IMR-90 (cell line): ENCODE measurements at regions not wholly inside any gene's neighbourhood (a gene's known extent, or its start where the extent isn't known, plus 50 kb on each side); places are given as distances from the start of the nearest gene placed in this dataset.

Experiments used
- ATAC-seq: fragments of 200-7000 bp; cut with Tn5 transposase; 2 replicates; pipeline ENCODE4 v1.9.1; 2020; ENCODE audit warnings: low read depth, mild to moderate bottlenecking, moderate library complexity
- BruUV-seq: library from RNA; stranded (reverse); fragments of 400-500 nt; replicated peaks from 2 replicates; lab custom pipeline; 2021; lab: Mats Ljungman, UMichigan
- CTCF ChIA-PET: fragments of 300-600 bp; formaldehyde crosslinking; extraction: SDS; loops from one replicate; lab custom pipeline; 2021; ENCODE audit warnings: antibody characterized with exemption; lab: Yijun Ruan, JAX
- POLR2A ChIA-PET: fragments of 300-600 bp; sonication (Branson Sonifier 250); formaldehyde crosslinking; loops from one replicate; lab custom pipeline; 2022; ENCODE audit warnings: antibody characterized with exemption; ENCODE audit not compliant: unreplicated experiment; lab: Charles Lee
- DNase-seq: peaks from one replicate; pipeline ENCODE4 v3.0.0; 2013
- H2AFZ ChIP-seq: replicated peaks from 2 replicates; pipeline ENCODE3; 2013; ENCODE audit warnings: low read length, mild to moderate bottlenecking; ENCODE audit not compliant: poor library complexity
- H2AK5ac ChIP-seq: 2 replicates; pipeline ENCODE4 v1.6.1; 2013; ENCODE audit warnings: low read depth, low read length, inconsistent platforms
- H2AK9ac ChIP-seq: replicated peaks from 2 replicates; pipeline ENCODE3; 2013; ENCODE audit warnings: mild to moderate bottlenecking, low read depth, low read length, moderate library complexity; ENCODE audit not compliant: poor library complexity
- H2BK120ac ChIP-seq: 2 replicates; pipeline ENCODE4 v1.6.1; 2013; ENCODE audit warnings: low read depth, low read length, inconsistent platforms
- H2BK15ac ChIP-seq: 3 replicates; pipeline ENCODE4 v1.6.1; 2013; ENCODE audit warnings: low read depth, low read length, inconsistent platforms
- H2BK20ac ChIP-seq: 2 replicates; pipeline ENCODE4 v1.6.1; 2013; ENCODE audit warnings: low read depth, mild to moderate bottlenecking, inconsistent platforms, low read length, moderate library complexity
- H2BK5ac ChIP-seq: 2 replicates; pipeline ENCODE4 v1.6.1; 2013; ENCODE audit warnings: mild to moderate bottlenecking, low read depth, low read length, inconsistent platforms; ENCODE audit not compliant: poor library complexity, severe bottlenecking
- H3K14ac ChIP-seq: replicated peaks from 2 replicates; pipeline ENCODE4 v1.6.1; 2013; ENCODE audit warnings: low read depth, low read length, inconsistent platforms
- H3K18ac ChIP-seq: 2 replicates; pipeline ENCODE4 v1.6.1; 2013; ENCODE audit warnings: low read depth, low read length, control low read depth
- H3K23ac ChIP-seq: 2 replicates; pipeline ENCODE4 v1.6.1; 2013; ENCODE audit warnings: low read depth, low read length, inconsistent platforms
- H3K27ac ChIP-seq: 2 replicates; pipeline ENCODE4 v1.5.1; 2013; ENCODE audit warnings: mild to moderate bottlenecking, control low read depth, low read length; ENCODE audit not compliant: insufficient read depth
- H3K27me3 ChIP-seq: 2 replicates; pipeline ENCODE4 v1.6.1; 2013; ENCODE audit warnings: low read length; ENCODE audit not compliant: control insufficient read depth, insufficient read depth
- H3K36me3 ChIP-seq: 2 replicates; pipeline ENCODE4 v1.6.1; 2013; ENCODE audit warnings: low read length, mixed read lengths; ENCODE audit not compliant: control insufficient read depth, insufficient read depth
- H3K4ac ChIP-seq: 2 replicates; pipeline ENCODE4 v1.6.1; 2013; ENCODE audit warnings: low read depth, low read length, inconsistent platforms
- H3K4me1 ChIP-seq: 2 replicates; pipeline ENCODE4 v1.6.1; 2013; ENCODE audit warnings: low read length, mixed read lengths; ENCODE audit not compliant: control insufficient read depth, insufficient read depth
- H3K4me2 ChIP-seq: 2 replicates; pipeline ENCODE4 v1.6.1; 2013; ENCODE audit warnings: low read depth, mild to moderate bottlenecking, control low read depth, low read length, moderate library complexity
- H3K4me3 ChIP-seq: 2 replicates; pipeline ENCODE4 v1.5.1; 2013; ENCODE audit warnings: low read depth, mild to moderate bottlenecking, control low read depth, low read length, moderate library complexity; ENCODE audit not compliant: insufficient read depth
- H3K56ac ChIP-seq: 2 replicates; pipeline ENCODE4 v1.6.1; 2013; ENCODE audit warnings: low read length, inconsistent platforms; ENCODE audit not compliant: insufficient read depth; ENCODE audit errors: extremely low read depth
- H3K79me1 ChIP-seq, 2 experiments: 2 replicates each; pipeline ENCODE4 v1.6.1; 2013; ENCODE audit warnings: low read length in 2 of 2, inconsistent platforms in 1 of 2, low read depth in 1 of 2
- H3K9ac ChIP-seq: 2 replicates; pipeline ENCODE4 v1.6.1; 2013; ENCODE audit warnings: low read depth, low read length, control low read depth
- H3K9me1 ChIP-seq: 2 replicates; pipeline ENCODE4 v1.6.1; 2013; ENCODE audit warnings: low read length, inconsistent platforms; ENCODE audit not compliant: insufficient read depth
- H3K9me3 ChIP-seq: 2 replicates; pipeline ENCODE4 v1.6.1; 2013; ENCODE audit warnings: low read length; ENCODE audit not compliant: control insufficient read depth, insufficient read depth
- H4K20me1 ChIP-seq: 2 replicates; pipeline ENCODE4 v1.6.1; 2013; ENCODE audit warnings: low read length, inconsistent platforms; ENCODE audit not compliant: insufficient read depth
- H4K5ac ChIP-seq: 2 replicates; pipeline ENCODE4 v1.6.1; 2013; ENCODE audit warnings: mild to moderate bottlenecking, low read depth, low read length, control low read depth
- H4K8ac ChIP-seq, 2 experiments: 2 replicates each; pipeline ENCODE4 v1.6.1; 2013; ENCODE audit warnings: low read depth in 2 of 2, low read length in 2 of 2, control low read depth in 1 of 2, inconsistent platforms in 1 of 2
- H4K91ac ChIP-seq: 2 replicates; pipeline ENCODE4 v1.6.1; 2013; ENCODE audit warnings: low read depth, low read length, inconsistent platforms; ENCODE audit not compliant: insufficient read depth
- BHLHE40 ChIP-seq: fragments of 150-350 bp; IDR thresholded peaks from 2 replicates; pipeline ENCODE4 v1.6.1; 2016; ENCODE audit warnings: mild to moderate bottlenecking, low read depth, low read length
- CEBPB ChIP-seq: IDR thresholded peaks from 2 replicates; pipeline ENCODE4 v1.6.1; 2012; ENCODE audit warnings: low read depth, low read length, improper control_type of control experiment
- CTCF ChIP-seq: conservative IDR thresholded peaks from 2 replicates; pipeline ENCODE4 v1.5.1; 2012; ENCODE audit warnings: mild to moderate bottlenecking, low read depth, low read length, improper control_type of control experiment
- ELK1 ChIP-seq: fragments of 150-350 bp; IDR thresholded peaks from 2 replicates; pipeline ENCODE4 v1.6.1; 2016; ENCODE audit warnings: low read depth, mild to moderate bottlenecking, low read length, moderate library complexity, borderline replicate concordance
- FOS ChIP-seq: fragments of 150-350 bp; IDR thresholded peaks from 2 replicates; pipeline ENCODE4 v1.6.1; 2016; ENCODE audit warnings: low read depth, low read length
- MAFK ChIP-seq: IDR thresholded peaks from 2 replicates; pipeline ENCODE4 v1.6.1; 2012; ENCODE audit warnings: low read depth, low read length, improper control_type of control experiment
- MAZ ChIP-seq: IDR thresholded peaks from 2 replicates; pipeline ENCODE4 v1.6.1; 2012; ENCODE audit warnings: low read depth, mild to moderate bottlenecking, low read length, improper control_type of control experiment, moderate library complexity, borderline replicate concordance
- MXI1 ChIP-seq: IDR thresholded peaks from 2 replicates; pipeline ENCODE4 v1.6.1; 2012; ENCODE audit warnings: low read depth, mild to moderate bottlenecking, low read length, moderate library complexity, borderline replicate concordance
- NFE2L2 ChIP-seq: fragments of 150-350 bp; IDR thresholded peaks from 2 replicates; pipeline ENCODE4 v1.6.1; 2016; ENCODE audit warnings: low read depth, mild to moderate bottlenecking, low read length
- RCOR1 ChIP-seq: IDR thresholded peaks from 2 replicates; pipeline ENCODE4 v1.6.1; 2012; ENCODE audit warnings: mild to moderate bottlenecking, low read length, improper control_type of control experiment; ENCODE audit not compliant: insufficient replicate concordance
- RFX5 ChIP-seq: IDR thresholded peaks from 2 replicates; pipeline ENCODE4 v1.8.0; 2012; ENCODE audit warnings: low read depth, mild to moderate bottlenecking, low read length, moderate library complexity
- SMC3 ChIP-seq: fragments of 150-350 bp; IDR thresholded peaks from 2 replicates; pipeline ENCODE4 v1.6.1; 2016; ENCODE audit warnings: low read depth, mild to moderate bottlenecking, antibody characterized with exemption, low read length, moderate library complexity
- USF2 ChIP-seq: fragments of 150-350 bp; IDR thresholded peaks from 2 replicates; pipeline ENCODE4 v1.6.1; 2017; ENCODE audit warnings: mild to moderate bottlenecking, antibody characterized with exemption, low read length, low read depth
- WGBS, 2 experiments: methylation state at CpG; one replicate each; pipeline versions ENCODE4 v1.1.5 to v1.1.7; 2013; ENCODE audit warnings: missing lambda C conversion rate in 2 of 2; ENCODE audit not compliant: insufficient read length in 1 of 2; ENCODE audit errors: extremely low coverage in 2 of 2; 5-methylcytosine and 5-hydroxymethylcytosine counted together
- dilution Hi-C: fragments of 300-500 bp; cut with HindIII; formaldehyde crosslinking; loops from one replicate; pipeline ENCODE4 v1.14.3; 2018; ENCODE audit warnings: low sequenced_read_pairs; ENCODE audit not compliant: unreplicated experiment
- in situ Hi-C: fragments of 300-500 bp; cut with MboI; formaldehyde crosslinking; loops from 3 replicates; pipeline ENCODE4 v1.14.3; 2019; ENCODE audit warnings: low sequenced_read_pairs, inconsistent platforms, mixed read lengths
- intact Hi-C: fragments of 100-400 bp; cut with micrococcal nuclease; formaldehyde crosslinking; loops from 2 replicates; pipeline ENCODE4 v1.10.0; 2022

DNA sequence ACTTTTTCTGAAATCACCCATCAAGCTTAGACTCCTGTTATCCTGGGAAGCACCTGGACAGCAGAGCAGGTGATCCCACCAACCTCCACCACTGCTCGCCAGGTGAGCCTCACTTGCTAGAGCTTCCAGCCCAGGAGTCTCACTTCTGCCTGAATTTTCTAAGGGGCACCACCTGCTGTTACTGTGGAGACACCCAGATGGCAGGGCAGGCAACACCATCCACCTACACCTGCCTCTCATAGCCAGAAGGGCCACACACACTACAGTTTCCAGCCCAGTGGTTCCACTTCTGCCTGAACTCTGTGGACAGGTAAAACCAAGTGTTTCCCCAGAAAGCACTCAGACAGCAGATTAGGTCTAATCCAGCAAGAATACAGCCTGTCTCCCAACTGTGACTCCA lies 262.0 kb downstream of the ARAP2 start:
- dilution Hi-C loops, result no loop called here
- H4K8ac ChIP-seq, result no peak overlapping the region

More for the DNA sequence above, 262.0 kb downstream of the ARAP2 start:
- no peak overlapping the region for H4K5ac ChIP-seq
- no peak overlapping the region for H3K14ac ChIP-seq
- H4K20me1 ChIP-seq, result no peaks in the 10 kb centered on the region
- H2BK20ac ChIP-seq, result no peak overlapping the region
- no peaks in the 10 kb centered on the region; the same call in 1 of the 2 replicates for H3K9me3 ChIP-seq
- H3K4me1 ChIP-seq, result no peaks in the 10 kb centered on the region
- CTCF ChIA-PET, result no interaction called here
- intact Hi-C loops (no loop called here), in situ Hi-C loops (no loop called here)
- ATAC-seq (no peak), DNase-seq (no peak)
- no peak overlapping the region for H2BK15ac ChIP-seq
- BruUV-seq, result no TSS peak
- no peak overlapping the region for H3K4me3 ChIP-seq
- H3K27ac ChIP-seq, result no peak overlapping the region
- H3K23ac ChIP-seq, result no peak overlapping the region
- no peak overlapping the region for H3K18ac ChIP-seq
- H2AK9ac ChIP-seq, result no peak overlapping the region
- no peak for TF ChIP-seq CEBPB
- TF ChIP-seq ELK1, result no peak
- no peak for TF ChIP-seq MXI1
- TF ChIP-seq RCOR1, result no peak
- TF ChIP-seq CTCF, result no peak
- no peak for TF ChIP-seq RFX5
- TF ChIP-seq MAFK, result no peak
- TF ChIP-seq BHLHE40, result no peak
- no peak for TF ChIP-seq MAZ
- TF ChIP-seq USF2, result no peak
- TF ChIP-seq FOS, result no peak
- TF ChIP-seq NFE2L2, result no peak
- TF ChIP-seq SMC3, result no peak
- POLR2A ChIA-PET, result no interaction called here
- no peaks in the 10 kb centered on the region for H3K27me3 ChIP-seq
- no peak overlapping the region for H4K91ac ChIP-seq
- no peaks in the 10 kb centered on the region for H3K36me3 ChIP-seq
- no peaks in the 10 kb centered on the region for H3K79me1 ChIP-seq
- no peak overlapping the region for H3K4ac ChIP-seq
- 57% methylated on average over 1 of the region's 1 CpG; no CpG with 5 or more reads in 1 of the 2 experiments for WGBS, 2 experiments
- no peak overlapping the region for H2BK120ac ChIP-seq
- H3K9me1 ChIP-seq, result no peaks in the 10 kb centered on the region
- no peak overlapping the region for H3K56ac ChIP-seq
- H2AFZ ChIP-seq, result no peak overlapping the region
- H3K4me2 ChIP-seq, result no peak overlapping the region
- no peak overlapping the region for H2BK5ac ChIP-seq
- no peak overlapping the region for H3K9ac ChIP-seq
- H2AK5ac ChIP-seq, result no peak overlapping the region
